H1 (cell line): ENCODE measurements at regions not wholly inside any gene's neighbourhood (a gene's known extent, or its start where the extent isn't known, plus 50 kb on each side); places are given as distances from the start of the nearest gene placed in this dataset.

Experiments used
- CTCF ChIA-PET: fragments of 300-600 bp; sonication (Branson Sonifier 250); formaldehyde crosslinking; loops from one replicate; lab custom pipeline; 2021; ENCODE audit not compliant: partially characterized antibody; lab: Charles Lee
- POLR2A ChIA-PET: fragments of 300-600 bp; sonication (Branson Sonifier 250); formaldehyde crosslinking; loops from one replicate; lab custom pipeline; 2021; ENCODE audit warnings: inconsistent platforms; ENCODE audit not compliant: partially characterized antibody; lab: Charles Lee
- DNase-seq, 2 experiments: peaks; one replicate each; pipeline versions ENCODE4 v3.0.0 to v3.0.0-alpha.2; 2010 to 2022; ENCODE audit warnings: low spot score in 2 of 2, low read depth in 1 of 2, mixed read lengths in 1 of 2
- FAIRE-seq: peaks from 2 replicates; lab custom pipeline; 2011; peaks lifted over from hg19 to GRCh38; lab: Jason Lieb, UNC
- H2AFZ ChIP-seq: 2 replicates; pipeline ENCODE4 v1.8.1; 2012; ENCODE audit warnings: low read length, inconsistent platforms
- H2AK5ac ChIP-seq: 2 replicates; pipeline ENCODE4 v1.6.1; 2013; ENCODE audit warnings: low read depth, low read length
- H2BK120ac ChIP-seq: replicated peaks from 2 replicates; pipeline ENCODE3; 2013; ENCODE audit warnings: low read depth, low read length, inconsistent platforms
- H2BK12ac ChIP-seq: 2 replicates; pipeline ENCODE4 v1.6.1; 2013; ENCODE audit warnings: low read depth, low read length
- H2BK15ac ChIP-seq: 2 replicates; pipeline ENCODE4 v1.6.1; 2013; ENCODE audit warnings: low read length
- H2BK20ac ChIP-seq: 2 replicates; pipeline ENCODE4 v1.6.1; 2013; ENCODE audit warnings: low read length
- H2BK5ac ChIP-seq: 2 replicates; pipeline ENCODE4 v1.6.1; 2013; ENCODE audit warnings: low read depth, low read length
- H3K14ac ChIP-seq: 2 replicates; pipeline ENCODE4 v1.6.1; 2013; ENCODE audit warnings: inconsistent platforms; ENCODE audit not compliant: insufficient read length
- H3K18ac ChIP-seq: 2 replicates; pipeline ENCODE4 v1.6.1; 2013; ENCODE audit warnings: low read length; ENCODE audit errors: extremely low read depth
- H3K23ac ChIP-seq: 2 replicates; pipeline ENCODE4 v1.6.1; 2013; ENCODE audit warnings: inconsistent platforms; ENCODE audit not compliant: insufficient read length
- H3K23me2 ChIP-seq: 2 replicates; pipeline ENCODE4 v1.6.1; 2013; ENCODE audit warnings: low read depth, low read length
- H3K27ac ChIP-seq: 2 replicates; pipeline ENCODE4 v1.6.1; 2011; ENCODE audit warnings: low read depth, low read length, inconsistent platforms
- H3K27me3 ChIP-seq, 4 experiments: replicated peaks in 1 of 4; 1 replicate in 1 of 4; 2 replicates in 3 of 4; pipeline versions ENCODE4 v1.6.1 to v1.8.1; 2011 to 2013; ENCODE audit warnings: low read length in 3 of 4, mild to moderate bottlenecking in 3 of 4, inconsistent platforms in 2 of 4, mixed read lengths in 2 of 4, moderate library complexity in 1 of 4; ENCODE audit not compliant: control insufficient read depth in 3 of 4, insufficient read depth in 3 of 4; ENCODE audit errors: extremely low read depth in 1 of 4
- H3K36me3 ChIP-seq, 4 experiments: 2 replicates each; pipeline versions ENCODE4 v1.6.1 to v1.8.1; 2011 to 2013; ENCODE audit warnings: mild to moderate bottlenecking in 4 of 4, low read length in 3 of 4, moderate library complexity in 2 of 4, control low read depth in 1 of 4, inconsistent platforms in 1 of 4; ENCODE audit not compliant: insufficient read depth in 4 of 4, control insufficient read depth in 2 of 4
- H3K4ac ChIP-seq: replicated peaks from 2 replicates; pipeline ENCODE3; 2013; ENCODE audit warnings: low read length, low read depth, mixed read lengths, inconsistent platforms; ENCODE audit not compliant: insufficient read length
- H3K4me1 ChIP-seq, 4 experiments: replicated peaks in 1 of 4; 1 replicate in 1 of 4; 2 replicates in 3 of 4; pipeline versions ENCODE4 v1.6.1 to v1.8.1; 2011 to 2013; ENCODE audit warnings: low read length in 3 of 4, inconsistent platforms in 2 of 4, mixed read lengths in 1 of 4; ENCODE audit not compliant: insufficient read depth in 4 of 4, control insufficient read depth in 3 of 4
- H3K4me2 ChIP-seq, 2 experiments: 2 replicates each; pipeline versions ENCODE4 v1.6.1 to v1.8.1; 2011 to 2013; ENCODE audit warnings: low read depth in 2 of 2, low read length in 2 of 2, control low read depth in 1 of 2, inconsistent platforms in 1 of 2, mild to moderate bottlenecking in 1 of 2; ENCODE audit not compliant: insufficient read depth in 1 of 2
- H3K4me3 ChIP-seq, 4 experiments: fragments of 200-600, 300-600 bp in 1 of 4; sonication (generic), shearing (Covaris generic), sonication (Bioruptor Twin) in 1 of 4; 2 replicates each; pipeline versions ENCODE4 v1.5.1 to v1.8.1; 2011 to 2016; ENCODE audit warnings: low read length in 4 of 4, low read depth in 3 of 4, control low read depth in 2 of 4, inconsistent platforms in 2 of 4, mild to moderate bottlenecking in 2 of 4, mixed read lengths in 1 of 4, moderate library complexity in 1 of 4; ENCODE audit not compliant: insufficient read depth in 2 of 4; ENCODE audit errors: extremely low read depth in 1 of 4
- H3K56ac ChIP-seq: replicated peaks from 2 replicates; pipeline ENCODE3; 2013; ENCODE audit warnings: low read depth, mild to moderate bottlenecking, mixed read lengths, low read length, inconsistent platforms; ENCODE audit not compliant: insufficient read length
- H3K79me1 ChIP-seq: 2 replicates; pipeline ENCODE4 v1.6.1; 2013; ENCODE audit warnings: low read depth, low read length, control low read depth
- H3K79me2 ChIP-seq, 2 experiments: 2 replicates each; pipeline versions ENCODE4 v1.6.1 to v1.8.1; 2012 to 2013; ENCODE audit warnings: low read length in 2 of 2, mild to moderate bottlenecking in 2 of 2, inconsistent platforms in 1 of 2; ENCODE audit not compliant: insufficient read depth in 2 of 2, control insufficient read depth in 1 of 2
- H3K9ac ChIP-seq, 4 experiments: replicated peaks in 1 of 4; 1 replicate in 1 of 4; 2 replicates in 3 of 4; pipeline versions ENCODE4 v1.6.1 to v1.8.1; 2011 to 2013; ENCODE audit warnings: low read depth in 3 of 4, low read length in 3 of 4, control low read depth in 2 of 4, mild to moderate bottlenecking in 2 of 4, moderate library complexity in 2 of 4, inconsistent platforms in 1 of 4; ENCODE audit errors: extremely low read depth in 1 of 4
- H3K9me3 ChIP-seq, 2 experiments: 2 replicates each; pipeline versions ENCODE4 v1.6.1 to v1.8.1; 2012 to 2013; ENCODE audit warnings: mild to moderate bottlenecking in 2 of 2, moderate library complexity in 2 of 2, control low read depth in 1 of 2, inconsistent platforms in 1 of 2, low read depth in 1 of 2, low read length in 1 of 2, mixed read lengths in 1 of 2; ENCODE audit not compliant: insufficient read depth in 2 of 2
- H4K20me1 ChIP-seq, 2 experiments: replicated peaks in 1 of 2; 2 replicates each; pipeline versions ENCODE3 to v1.8.1; 2011 to 2013; ENCODE audit warnings: inconsistent platforms in 2 of 2, low read length in 2 of 2, mild to moderate bottlenecking in 1 of 2; ENCODE audit not compliant: insufficient read depth in 2 of 2, control insufficient read depth in 1 of 2
- H4K5ac ChIP-seq: 2 replicates; pipeline ENCODE4 v1.6.1; 2013; ENCODE audit warnings: low read length, low read depth, mixed read lengths, inconsistent platforms; ENCODE audit not compliant: insufficient read length
- H4K8ac ChIP-seq: 2 replicates; pipeline ENCODE4 v1.8.0; 2013; ENCODE audit warnings: mild to moderate bottlenecking, moderate library complexity, low read length, inconsistent platforms; ENCODE audit not compliant: insufficient read depth; ENCODE audit errors: extremely low read depth
- H4K91ac ChIP-seq: replicated peaks from 2 replicates; pipeline ENCODE3; 2013; ENCODE audit warnings: low read length, mixed read lengths, inconsistent platforms; ENCODE audit not compliant: insufficient read length
- ATF3 ChIP-seq: IDR thresholded peaks from 2 replicates; pipeline ENCODE4 v1.6.1; 2011; ENCODE audit warnings: low read depth, mild to moderate bottlenecking, low read length; ENCODE audit not compliant: insufficient read depth
- CHD2 ChIP-seq: IDR thresholded peaks from 2 replicates; pipeline ENCODE4 v1.6.1; 2012; ENCODE audit warnings: low read length, improper control_type of control experiment
- HDAC6 ChIP-seq: IDR thresholded peaks from one replicate; pipeline ENCODE4 v1.7.1; 2012; ENCODE audit warnings: low read depth, mild to moderate bottlenecking, inconsistent platforms, low read length, moderate library complexity
- NANOG ChIP-seq: IDR thresholded peaks from 2 replicates; pipeline ENCODE4 v1.6.1; 2011; ENCODE audit warnings: low read length, low read depth, mild to moderate bottlenecking, inconsistent platforms; ENCODE audit not compliant: insufficient read depth, poor library complexity, severe bottlenecking
- POLR2AphosphoS5 ChIP-seq: IDR thresholded peaks from 2 replicates; pipeline ENCODE4 v1.6.1; 2011; ENCODE audit warnings: low read depth, low read length
- RFX5 ChIP-seq: IDR thresholded peaks from 2 replicates; pipeline ENCODE4 v1.6.1; 2011; ENCODE audit warnings: low read depth, low read length, improper control_type of control experiment, borderline replicate concordance
- RXRA ChIP-seq: IDR thresholded peaks from 2 replicates; pipeline ENCODE4 v1.6.1; 2011; ENCODE audit warnings: low read depth, mild to moderate bottlenecking, low read length, moderate library complexity; ENCODE audit not compliant: insufficient read depth
- SIX5 ChIP-seq: IDR thresholded peaks from 2 replicates; pipeline ENCODE4 v1.6.1; 2011; ENCODE audit warnings: mild to moderate bottlenecking, low read depth, low read length
- SP4 ChIP-seq: IDR thresholded peaks from 2 replicates; pipeline ENCODE4 v1.6.1; 2012; ENCODE audit warnings: low read length, inconsistent platforms
- TAF7 ChIP-seq: optimal IDR thresholded peaks from 2 replicates; pipeline ENCODE3; 2011; ENCODE audit warnings: low read depth, mild to moderate bottlenecking, inconsistent platforms, low read length, moderate library complexity, borderline replicate concordance
- USF2 ChIP-seq: IDR thresholded peaks from 2 replicates; pipeline ENCODE4 v1.6.1; 2011; ENCODE audit warnings: low read length, improper control_type of control experiment
- WGBS, 2 experiments: shearing (Covaris generic) in 1 of 2; methylation state at CpG; one replicate each; pipeline versions ENCODE4 v1.1.6 to v1.1.7; 2013 to 2015; ENCODE audit warnings: low lambda C conversion rate in 2 of 2, mixed read lengths in 2 of 2, inconsistent platforms in 1 of 2, low coverage in 1 of 2, missing lambda C conversion rate in 1 of 2; ENCODE audit not compliant: insufficient replicate concordance in 2 of 2, insufficient coverage in 1 of 2, insufficient read length in 1 of 2; ENCODE audit errors: extremely low coverage in 1 of 2, missing lambda C conversion rate in 1 of 2; 5-methylcytosine and 5-hydroxymethylcytosine counted together

GRCh38 chr12:76962099-76962498 lies 83.3 kb upstream of the CSRP2 start:
- Histone ChIP-seq H2AK5ac (no peak overlapping the region), H4K5ac (no peak overlapping the region), H3K23ac (no peak overlapping the region), H2BK15ac (no peak overlapping the region), H3K36me3 (no peaks in the 10 kb centered on the region), H3K4me1 (peaks cover 2 to 20% (median 13%) of the 10 kb centered on the region in 4 experiments; a peak in 5 of 7 replicates), H3K23me2 (no peaks in the 10 kb centered on the region), H3K27ac (no peak overlapping the region), H2BK5ac (no peak overlapping the region), H3K14ac (no peak overlapping the region), H3K4me3 (no peak overlapping the region), H4K91ac (no peak overlapping the region), H4K8ac (no peak overlapping the region), H3K4ac (no peak overlapping the region), H2BK12ac (no peak overlapping the region), H4K20me1 (no peaks in the 10 kb centered on the region), H3K4me2 (no peak overlapping the region), H3K18ac (no peak overlapping the region), H2BK120ac (no peak overlapping the region), H3K79me2 (no peaks in the 10 kb centered on the region), H3K9ac (no peak overlapping the region), H2AFZ (no peak overlapping the region), H3K56ac (no peak overlapping the region), H3K79me1 (no peaks in the 10 kb centered on the region), H3K9me3 (no peaks in the 10 kb centered on the region), H2BK20ac (no peak overlapping the region), H3K27me3 (0 out of 7 replicates have a peak, but pooled peaks cover 0 to 3% (median 0%) of the 10 kb centered on the region in 4 experiments)
- DNase-seq (no peak), FAIRE-seq (no peak)
- WGBS, 2 experiments, result 92% methylated on average over 3 of the region's 3 CpGs; no CpG with 5 or more reads in 1 of the 2 experiments
- ChIA-PET POLR2A (no interaction called here), CTCF (interaction anchor here (0.6 to 1.6 kb wide), 2 partner anchors 49 to 300 kb away, joined by 3 to 5 read pairs; no protein-coding TSS in a partner anchor)
- TF ChIP-seq CHD2 (no peak), ATF3 (no peak), SIX5 (no peak), POLR2AphosphoS5 (no peak), TAF7 (no peak), USF2 (no peak), SP4 (no peak), RFX5 (no peak), RXRA (no peak), NANOG (no peak), HDAC6 (no peak)
